GM12878 (cell line): ENCODE measurements at regions not wholly inside any gene's neighbourhood (a gene's known extent, or its start where the extent isn't known, plus 50 kb on each side); places are given as distances from the start of the nearest gene placed in this dataset.

Experiments used
- CEBPB ChIP-seq, 2 experiments: fragments of 150-350 bp in 1 of 2; IDR thresholded peaks; 2 replicates each; pipeline ENCODE4 v1.6.1; 2012 to 2014; ENCODE audit warnings: low read depth in 2 of 2, low read length in 2 of 2, borderline replicate concordance in 1 of 2, inconsistent platforms in 1 of 2
- EZH2 ChIP-seq: IDR thresholded peaks from 2 replicates; pipeline ENCODE4 v1.6.1; 2012; ENCODE audit warnings: low read depth, mild to moderate bottlenecking, control low read depth, inconsistent platforms, low read length, borderline replicate concordance; ENCODE audit not compliant: control insufficient read depth
- MYC ChIP-seq: IDR thresholded peaks from 2 replicates; pipeline ENCODE4 v1.6.1; 2011; ENCODE audit warnings: mild to moderate bottlenecking, low read length, moderate library complexity, inconsistent platforms; ENCODE audit not compliant: insufficient read depth, insufficient replicate concordance, insufficient read length, severe bottlenecking
- NFXL1 ChIP-seq: fragments of 450-650 bp; IDR thresholded peaks from 2 replicates; pipeline ENCODE4 v1.6.1; 2017; ENCODE audit warnings: antibody characterized with exemption, mild to moderate bottlenecking, borderline replicate concordance
- POLR2A ChIP-seq: IDR thresholded peaks from 2 replicates; pipeline ENCODE4 v1.6.1; 2011; ENCODE audit warnings: low read depth, mild to moderate bottlenecking, low read length
- TF ChIP-seq, protein P1 (sequence below): fragments of 450-650 bp; IDR thresholded peaks from 2 replicates; pipeline ENCODE4 v1.6.1; 2017; ENCODE audit warnings: mild to moderate bottlenecking, moderate library complexity
- TF ChIP-seq, protein P2 (sequence below): fragments of 450-650 bp; IDR thresholded peaks from 2 replicates; pipeline ENCODE4 v1.6.1; 2017; ENCODE audit warnings: mild to moderate bottlenecking
- TF ChIP-seq, protein P3 (sequence below), 3 experiments: IDR thresholded peaks in 2 of 3; conservative IDR thresholded peaks in 1 of 3; 2 replicates each; pipeline ENCODE4 v1.5.1; 2011; ENCODE audit warnings: low read depth in 3 of 3, low read length in 3 of 3, mild to moderate bottlenecking in 3 of 3, control low read depth in 2 of 3, moderate library complexity in 2 of 3, inconsistent platforms in 1 of 3, mixed read lengths in 1 of 3; ENCODE audit not compliant: control insufficient read depth in 2 of 3, insufficient read depth in 1 of 3; ENCODE audit errors: extremely low read depth in 1 of 3

DNA sequence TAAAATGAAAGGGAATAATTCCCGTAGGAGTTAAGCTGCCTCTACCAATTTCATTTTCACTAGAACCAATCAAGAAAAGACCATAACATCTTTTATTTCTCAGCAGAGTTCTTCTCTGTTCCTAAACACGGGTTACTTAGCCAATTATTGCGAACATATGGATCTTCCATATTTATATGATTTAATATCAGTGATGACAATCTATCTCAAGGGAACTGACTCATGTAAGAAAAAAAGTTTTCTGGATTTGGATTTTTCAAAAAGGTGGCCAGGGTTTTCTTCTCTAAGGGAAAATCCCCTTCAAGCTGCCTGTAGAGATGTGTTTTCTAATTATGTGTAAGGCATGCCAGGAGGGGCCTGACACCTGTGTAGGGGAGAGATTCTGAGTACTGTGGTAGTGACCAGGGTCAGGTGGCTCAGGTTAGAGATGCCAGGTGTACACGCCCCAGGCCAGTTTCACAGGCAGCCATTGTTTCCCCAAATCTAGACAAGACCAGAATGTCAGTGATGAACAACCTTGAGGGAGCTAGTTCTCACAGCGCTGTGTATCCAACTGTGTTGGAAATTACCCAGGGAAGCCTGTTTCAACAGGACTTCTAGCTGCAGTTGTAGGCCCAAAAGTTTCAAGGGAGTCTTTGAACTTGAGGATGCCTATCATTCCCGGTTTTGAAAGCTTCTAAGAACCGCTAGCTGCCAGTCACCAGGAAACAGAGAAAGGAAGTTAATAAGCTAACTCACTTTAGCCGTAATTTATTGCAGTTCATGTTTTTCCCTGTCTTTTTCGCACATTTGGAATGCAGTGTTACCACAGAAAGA, 572.5 kb upstream of the RGMB start:
- TF ChIP-seq EZH2 = no peak
- TF ChIP-seq, protein P1, sequence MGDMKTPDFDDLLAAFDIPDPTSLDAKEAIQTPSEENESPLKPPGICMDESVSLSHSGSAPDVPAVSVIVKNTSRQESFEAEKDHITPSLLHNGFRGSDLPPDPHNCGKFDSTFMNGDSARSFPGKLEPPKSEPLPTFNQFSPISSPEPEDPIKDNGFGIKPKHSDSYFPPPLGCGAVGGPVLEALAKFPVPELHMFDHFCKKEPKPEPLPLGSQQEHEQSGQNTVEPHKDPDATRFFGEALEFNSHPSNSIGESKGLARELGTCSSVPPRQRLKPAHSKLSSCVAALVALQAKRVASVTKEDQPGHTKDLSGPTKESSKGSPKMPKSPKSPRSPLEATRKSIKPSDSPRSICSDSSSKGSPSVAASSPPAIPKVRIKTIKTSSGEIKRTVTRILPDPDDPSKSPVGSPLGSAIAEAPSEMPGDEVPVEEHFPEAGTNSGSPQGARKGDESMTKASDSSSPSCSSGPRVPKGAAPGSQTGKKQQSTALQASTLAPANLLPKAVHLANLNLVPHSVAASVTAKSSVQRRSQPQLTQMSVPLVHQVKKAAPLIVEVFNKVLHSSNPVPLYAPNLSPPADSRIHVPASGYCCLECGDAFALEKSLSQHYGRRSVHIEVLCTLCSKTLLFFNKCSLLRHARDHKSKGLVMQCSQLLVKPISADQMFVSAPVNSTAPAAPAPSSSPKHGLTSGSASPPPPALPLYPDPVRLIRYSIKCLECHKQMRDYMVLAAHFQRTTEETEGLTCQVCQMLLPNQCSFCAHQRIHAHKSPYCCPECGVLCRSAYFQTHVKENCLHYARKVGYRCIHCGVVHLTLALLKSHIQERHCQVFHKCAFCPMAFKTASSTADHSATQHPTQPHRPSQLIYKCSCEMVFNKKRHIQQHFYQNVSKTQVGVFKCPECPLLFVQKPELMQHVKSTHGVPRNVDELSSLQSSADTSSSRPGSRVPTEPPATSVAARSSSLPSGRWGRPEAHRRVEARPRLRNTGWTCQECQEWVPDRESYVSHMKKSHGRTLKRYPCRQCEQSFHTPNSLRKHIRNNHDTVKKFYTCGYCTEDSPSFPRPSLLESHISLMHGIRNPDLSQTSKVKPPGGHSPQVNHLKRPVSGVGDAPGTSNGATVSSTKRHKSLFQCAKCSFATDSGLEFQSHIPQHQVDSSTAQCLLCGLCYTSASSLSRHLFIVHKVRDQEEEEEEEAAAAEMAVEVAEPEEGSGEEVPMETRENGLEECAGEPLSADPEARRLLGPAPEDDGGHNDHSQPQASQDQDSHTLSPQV = no peak
- no peak for TF ChIP-seq NFXL1
- TF ChIP-seq, protein P2, sequence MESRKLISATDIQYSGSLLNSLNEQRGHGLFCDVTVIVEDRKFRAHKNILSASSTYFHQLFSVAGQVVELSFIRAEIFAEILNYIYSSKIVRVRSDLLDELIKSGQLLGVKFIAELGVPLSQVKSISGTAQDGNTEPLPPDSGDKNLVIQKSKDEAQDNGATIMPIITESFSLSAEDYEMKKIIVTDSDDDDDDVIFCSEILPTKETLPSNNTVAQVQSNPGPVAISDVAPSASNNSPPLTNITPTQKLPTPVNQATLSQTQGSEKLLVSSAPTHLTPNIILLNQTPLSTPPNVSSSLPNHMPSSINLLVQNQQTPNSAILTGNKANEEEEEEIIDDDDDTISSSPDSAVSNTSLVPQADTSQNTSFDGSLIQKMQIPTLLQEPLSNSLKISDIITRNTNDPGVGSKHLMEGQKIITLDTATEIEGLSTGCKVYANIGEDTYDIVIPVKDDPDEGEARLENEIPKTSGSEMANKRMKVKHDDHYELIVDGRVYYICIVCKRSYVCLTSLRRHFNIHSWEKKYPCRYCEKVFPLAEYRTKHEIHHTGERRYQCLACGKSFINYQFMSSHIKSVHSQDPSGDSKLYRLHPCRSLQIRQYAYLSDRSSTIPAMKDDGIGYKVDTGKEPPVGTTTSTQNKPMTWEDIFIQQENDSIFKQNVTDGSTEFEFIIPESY = no peak
- TF ChIP-seq CEBPB (IDR thresholded peaks at IDR 0.05; ENCODE audit: borderline replicate concordance in 1 of 2, low read depth in 2 of 2, low read length in 2 of 2) = no peak
- no peak for TF ChIP-seq MYC
- TF ChIP-seq, protein P3, sequence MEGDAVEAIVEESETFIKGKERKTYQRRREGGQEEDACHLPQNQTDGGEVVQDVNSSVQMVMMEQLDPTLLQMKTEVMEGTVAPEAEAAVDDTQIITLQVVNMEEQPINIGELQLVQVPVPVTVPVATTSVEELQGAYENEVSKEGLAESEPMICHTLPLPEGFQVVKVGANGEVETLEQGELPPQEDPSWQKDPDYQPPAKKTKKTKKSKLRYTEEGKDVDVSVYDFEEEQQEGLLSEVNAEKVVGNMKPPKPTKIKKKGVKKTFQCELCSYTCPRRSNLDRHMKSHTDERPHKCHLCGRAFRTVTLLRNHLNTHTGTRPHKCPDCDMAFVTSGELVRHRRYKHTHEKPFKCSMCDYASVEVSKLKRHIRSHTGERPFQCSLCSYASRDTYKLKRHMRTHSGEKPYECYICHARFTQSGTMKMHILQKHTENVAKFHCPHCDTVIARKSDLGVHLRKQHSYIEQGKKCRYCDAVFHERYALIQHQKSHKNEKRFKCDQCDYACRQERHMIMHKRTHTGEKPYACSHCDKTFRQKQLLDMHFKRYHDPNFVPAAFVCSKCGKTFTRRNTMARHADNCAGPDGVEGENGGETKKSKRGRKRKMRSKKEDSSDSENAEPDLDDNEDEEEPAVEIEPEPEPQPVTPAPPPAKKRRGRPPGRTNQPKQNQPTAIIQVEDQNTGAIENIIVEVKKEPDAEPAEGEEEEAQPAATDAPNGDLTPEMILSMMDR (IDR thresholded peaks at IDR 0.05 in 2 of 3, conservative IDR thresholded peaks at IDR 0.05 in 1 of 3; ENCODE audit: control insufficient read depth in 2 of 3, extremely low read depth in 1 of 3, insufficient read depth in 1 of 3, low read depth in 3 of 3, low read length in 3 of 3) = no peak
- TF ChIP-seq POLR2A = no peak
